ENCODE measurements at regions not wholly inside any gene's neighbourhood (a gene's known extent, or its start where the extent isn't known, plus 50 kb on each side); places are given as distances from the start of the nearest gene placed in this dataset.
"Not testable (repeated sequence)": the region's sequence is repeated elsewhere in the genome, so short reads cannot be mapped to it uniquely, and the experiment has no call there.

DNA sequence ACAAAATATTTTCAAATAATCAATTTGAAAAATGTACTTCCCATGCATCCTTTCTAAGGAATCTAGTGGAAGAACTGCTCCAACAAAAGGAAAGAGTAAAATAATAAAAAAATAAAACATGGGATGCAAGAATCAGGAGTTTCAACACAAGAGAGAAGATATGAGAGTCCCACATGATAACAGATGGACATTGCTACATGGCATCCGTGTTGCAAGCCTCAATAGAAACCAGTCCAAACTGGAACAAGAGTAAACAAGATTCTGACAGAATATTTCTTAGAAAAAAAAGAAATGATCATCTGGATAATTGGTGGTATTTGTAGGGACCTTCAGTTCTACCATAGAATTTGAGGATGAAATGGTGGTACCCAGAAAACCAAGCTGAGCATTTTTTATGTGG is 186.8 kb downstream of the FRK start:
- no peaks in the 10 kb centered on the region for H3K4me1 ChIP-seq
- no peak for TF ChIP-seq CTCF (IDR thresholded peaks at IDR 0.05)

GRCh38 chr6:115870464-115870863 is 190.2 kb downstream of the FRK start:
- Histone ChIP-seq H3K4me3 (no peak overlapping the region), H3K9me3 (no peaks in the 10 kb centered on the region), H3K27me3 (no peaks in the 10 kb centered on the region), H3K4me1 (no peaks in the 10 kb centered on the region), H3K36me3 (no peaks in the 10 kb centered on the region), H3K27ac (no peak overlapping the region)
- TF ChIP-seq CTCF (IDR thresholded peaks at IDR 0.05) = no peak
- no peak for DNase-seq
- intact Hi-C loops (cut with DNase I; ENCODE audit: low total_unique reads) = no loop called here

More for the DNA sequence above, 186.8 kb downstream of the FRK start:
- Histone ChIP-seq H3K4me3 (no peak overlapping the region), H3K27ac (no peak overlapping the region), H3K36me3 (no peaks in the 10 kb centered on the region), H3K27me3 (no peaks in the 10 kb centered on the region), H3K9me3 (no peaks in the 10 kb centered on the region)
- intact Hi-C loops (cut with DNase I; ENCODE audit: low total_unique reads) = no loop called here
- DNase-seq = no peak

- Histone ChIP-seq H3K9me3 (no peaks in the 10 kb centered on the region), H3K27me3 (no peaks in the 10 kb centered on the region), H3K4me3 (no peak overlapping the region), H3K27ac (no peak overlapping the region), H3K4me1 (no peaks in the 10 kb centered on the region), H3K36me3 (no peaks in the 10 kb centered on the region)
- TF ChIP-seq CTCF (IDR thresholded peaks at IDR 0.05) = no peak
- DNase-seq = no peak
- intact Hi-C loops (cut with DNase I; ENCODE audit: low total_unique reads) = no loop called here
These were observed 194.8 kb downstream of the FRK start for GRCh38 chr6:115865914-115866313.

- Histone ChIP-seq H3K27me3 (no peaks in the 10 kb centered on the region), H3K4me3 (no peak overlapping the region), H3K4me1 (no peaks in the 10 kb centered on the region), H3K36me3 (no peaks in the 10 kb centered on the region), H3K9me3 (no peaks in the 10 kb centered on the region), H3K27ac (no peak overlapping the region)
- no peak for DNase-seq
- intact Hi-C loops (cut with DNase I; ENCODE audit: low total_unique reads) = no loop called here
- no peak for TF ChIP-seq CTCF (IDR thresholded peaks at IDR 0.05)
These were observed 197.5 kb downstream of the FRK start for GRCh38 chr6:115863211-115863610.

DNA sequence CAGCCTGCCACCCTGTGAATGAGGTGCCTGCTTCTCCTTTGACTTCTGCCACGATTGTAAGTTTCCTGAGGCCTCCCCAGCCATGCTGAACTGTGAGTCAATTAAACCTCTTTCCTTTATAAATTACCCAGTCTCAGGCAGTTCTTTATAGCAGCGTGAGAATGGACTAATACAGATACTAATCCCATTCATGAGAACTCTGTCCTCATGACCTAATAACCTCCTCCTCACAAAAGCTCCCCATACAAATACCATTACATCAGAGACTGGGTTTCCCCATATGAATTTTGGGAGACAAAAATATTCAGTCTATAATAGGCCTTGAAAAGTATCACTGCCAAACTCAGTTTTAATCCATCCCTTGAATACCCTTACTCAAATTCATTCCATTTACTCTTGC is 199.0 kb downstream of the FRK start:
- intact Hi-C loops (cut with DNase I; ENCODE audit: low total_unique reads); H3K4me3 ChIP-seq: not testable (repeated sequence)

GRCh38 chr6:115859577-115859976 is 201.1 kb downstream of the FRK start:
- peaks cover 0 to 12% (median 3%) of the 10 kb centered on the region in 3 donors for H3K9me3 ChIP-seq
- H3K27ac ChIP-seq; DNase-seq; H3K36me3 ChIP-seq; H3K27me3 ChIP-seq; H3K4me1 ChIP-seq; H3K4me3 ChIP-seq; intact Hi-C loops (cut with DNase I; ENCODE audit: low total_unique reads): not testable (repeated sequence)

More for the DNA sequence above, 199.0 kb downstream of the FRK start:
- not testable (repeated sequence) for DNase-seq, H3K36me3 ChIP-seq, H3K27ac ChIP-seq, H3K9me3 ChIP-seq, H3K4me1 ChIP-seq, H3K27me3 ChIP-seq
